HL-60 (cell line): ENCODE measurements at regions not wholly inside any gene's neighbourhood (a gene's known extent, or its start where the extent isn't known, plus 50 kb on each side); places are given as distances from the start of the nearest gene placed in this dataset.

Experiments
- DNase-seq, 2 experiments: peaks; one replicate each; pipeline ENCODE4 v3.0.0-alpha.2; 2010 to 2020; ENCODE audit warnings: low read depth in 1 of 2, low spot score in 1 of 2
- H3K27ac ChIP-seq: fragments of 250-450 bp; sonication (Bioruptor Pico); replicated peaks from 2 replicates; pipeline ENCODE4 v1.5.1; 2020; ENCODE audit warnings: mild to moderate bottlenecking, moderate library complexity
- H3K27me3 ChIP-seq: fragments of 250-450 bp; sonication (Bioruptor Pico); 2 replicates; pipeline ENCODE4 v1.5.1; 2021; ENCODE audit warnings: mild to moderate bottlenecking, moderate library complexity; ENCODE audit not compliant: insufficient read depth, poor library complexity, severe bottlenecking
- H3K4me3 ChIP-seq: replicated peaks from 2 replicates; pipeline ENCODE4 v1.5.1; 2011; ENCODE audit warnings: mild to moderate bottlenecking, control low read depth, low read length; ENCODE audit not compliant: insufficient read depth
- GABPA ChIP-seq: IDR thresholded peaks from 2 replicates; pipeline ENCODE4 v1.6.1; 2012; ENCODE audit warnings: low read depth
- POLR2AphosphoS5 ChIP-seq: IDR thresholded peaks from 2 replicates; pipeline ENCODE4 v1.6.1; 2012; ENCODE audit warnings: low read depth
- SPI1 ChIP-seq: IDR thresholded peaks from 2 replicates; pipeline ENCODE4 v1.6.1; 2012; ENCODE audit warnings: low read depth, mild to moderate bottlenecking, borderline replicate concordance
- TF ChIP-seq, protein P1 (sequence below): IDR thresholded peaks from 2 replicates; pipeline ENCODE4 v1.6.1; 2012; ENCODE audit warnings: low read depth; ENCODE audit not compliant: insufficient replicate concordance
- TF ChIP-seq, protein P2 (sequence below): IDR thresholded peaks from one replicate; pipeline ENCODE4 v1.5.1; 2011; ENCODE audit warnings: low read length, control low read depth, inconsistent platforms; ENCODE audit not compliant: insufficient read depth

DNA sequence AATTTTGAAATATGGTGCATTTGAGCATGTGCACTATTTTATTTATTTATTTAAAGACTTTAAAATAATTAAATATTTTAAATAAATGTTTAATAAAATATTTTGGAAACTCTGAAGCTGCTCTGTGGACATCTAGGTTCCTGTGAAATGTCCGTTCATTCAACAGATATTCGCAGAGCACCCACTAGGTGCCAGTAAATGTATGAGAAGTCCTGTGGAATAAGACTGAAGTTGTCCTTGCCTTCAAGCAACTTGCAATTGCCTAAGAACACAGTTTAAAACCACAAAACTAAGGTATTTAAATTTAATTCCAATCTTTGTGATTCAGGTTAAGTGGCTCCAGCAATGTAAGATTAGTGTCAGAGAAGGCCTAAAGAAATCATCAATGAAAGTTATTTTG is 306.7 kb downstream of the GBA3 start:
- no peaks in the 10 kb centered on the region for H3K27me3 ChIP-seq
- no peak overlapping the region for H3K4me3 ChIP-seq
- no peak for DNase-seq
- no peak overlapping the region for H3K27ac ChIP-seq
- TF ChIP-seq SPI1 (no peak), GABPA (no peak), POLR2AphosphoS5 (no peak)
- TF ChIP-seq, protein P1, sequence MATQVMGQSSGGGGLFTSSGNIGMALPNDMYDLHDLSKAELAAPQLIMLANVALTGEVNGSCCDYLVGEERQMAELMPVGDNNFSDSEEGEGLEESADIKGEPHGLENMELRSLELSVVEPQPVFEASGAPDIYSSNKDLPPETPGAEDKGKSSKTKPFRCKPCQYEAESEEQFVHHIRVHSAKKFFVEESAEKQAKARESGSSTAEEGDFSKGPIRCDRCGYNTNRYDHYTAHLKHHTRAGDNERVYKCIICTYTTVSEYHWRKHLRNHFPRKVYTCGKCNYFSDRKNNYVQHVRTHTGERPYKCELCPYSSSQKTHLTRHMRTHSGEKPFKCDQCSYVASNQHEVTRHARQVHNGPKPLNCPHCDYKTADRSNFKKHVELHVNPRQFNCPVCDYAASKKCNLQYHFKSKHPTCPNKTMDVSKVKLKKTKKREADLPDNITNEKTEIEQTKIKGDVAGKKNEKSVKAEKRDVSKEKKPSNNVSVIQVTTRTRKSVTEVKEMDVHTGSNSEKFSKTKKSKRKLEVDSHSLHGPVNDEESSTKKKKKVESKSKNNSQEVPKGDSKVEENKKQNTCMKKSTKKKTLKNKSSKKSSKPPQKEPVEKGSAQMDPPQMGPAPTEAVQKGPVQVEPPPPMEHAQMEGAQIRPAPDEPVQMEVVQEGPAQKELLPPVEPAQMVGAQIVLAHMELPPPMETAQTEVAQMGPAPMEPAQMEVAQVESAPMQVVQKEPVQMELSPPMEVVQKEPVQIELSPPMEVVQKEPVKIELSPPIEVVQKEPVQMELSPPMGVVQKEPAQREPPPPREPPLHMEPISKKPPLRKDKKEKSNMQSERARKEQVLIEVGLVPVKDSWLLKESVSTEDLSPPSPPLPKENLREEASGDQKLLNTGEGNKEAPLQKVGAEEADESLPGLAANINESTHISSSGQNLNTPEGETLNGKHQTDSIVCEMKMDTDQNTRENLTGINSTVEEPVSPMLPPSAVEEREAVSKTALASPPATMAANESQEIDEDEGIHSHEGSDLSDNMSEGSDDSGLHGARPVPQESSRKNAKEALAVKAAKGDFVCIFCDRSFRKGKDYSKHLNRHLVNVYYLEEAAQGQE: no peak
- TF ChIP-seq, protein P2, sequence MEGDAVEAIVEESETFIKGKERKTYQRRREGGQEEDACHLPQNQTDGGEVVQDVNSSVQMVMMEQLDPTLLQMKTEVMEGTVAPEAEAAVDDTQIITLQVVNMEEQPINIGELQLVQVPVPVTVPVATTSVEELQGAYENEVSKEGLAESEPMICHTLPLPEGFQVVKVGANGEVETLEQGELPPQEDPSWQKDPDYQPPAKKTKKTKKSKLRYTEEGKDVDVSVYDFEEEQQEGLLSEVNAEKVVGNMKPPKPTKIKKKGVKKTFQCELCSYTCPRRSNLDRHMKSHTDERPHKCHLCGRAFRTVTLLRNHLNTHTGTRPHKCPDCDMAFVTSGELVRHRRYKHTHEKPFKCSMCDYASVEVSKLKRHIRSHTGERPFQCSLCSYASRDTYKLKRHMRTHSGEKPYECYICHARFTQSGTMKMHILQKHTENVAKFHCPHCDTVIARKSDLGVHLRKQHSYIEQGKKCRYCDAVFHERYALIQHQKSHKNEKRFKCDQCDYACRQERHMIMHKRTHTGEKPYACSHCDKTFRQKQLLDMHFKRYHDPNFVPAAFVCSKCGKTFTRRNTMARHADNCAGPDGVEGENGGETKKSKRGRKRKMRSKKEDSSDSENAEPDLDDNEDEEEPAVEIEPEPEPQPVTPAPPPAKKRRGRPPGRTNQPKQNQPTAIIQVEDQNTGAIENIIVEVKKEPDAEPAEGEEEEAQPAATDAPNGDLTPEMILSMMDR: no peak

DNA sequence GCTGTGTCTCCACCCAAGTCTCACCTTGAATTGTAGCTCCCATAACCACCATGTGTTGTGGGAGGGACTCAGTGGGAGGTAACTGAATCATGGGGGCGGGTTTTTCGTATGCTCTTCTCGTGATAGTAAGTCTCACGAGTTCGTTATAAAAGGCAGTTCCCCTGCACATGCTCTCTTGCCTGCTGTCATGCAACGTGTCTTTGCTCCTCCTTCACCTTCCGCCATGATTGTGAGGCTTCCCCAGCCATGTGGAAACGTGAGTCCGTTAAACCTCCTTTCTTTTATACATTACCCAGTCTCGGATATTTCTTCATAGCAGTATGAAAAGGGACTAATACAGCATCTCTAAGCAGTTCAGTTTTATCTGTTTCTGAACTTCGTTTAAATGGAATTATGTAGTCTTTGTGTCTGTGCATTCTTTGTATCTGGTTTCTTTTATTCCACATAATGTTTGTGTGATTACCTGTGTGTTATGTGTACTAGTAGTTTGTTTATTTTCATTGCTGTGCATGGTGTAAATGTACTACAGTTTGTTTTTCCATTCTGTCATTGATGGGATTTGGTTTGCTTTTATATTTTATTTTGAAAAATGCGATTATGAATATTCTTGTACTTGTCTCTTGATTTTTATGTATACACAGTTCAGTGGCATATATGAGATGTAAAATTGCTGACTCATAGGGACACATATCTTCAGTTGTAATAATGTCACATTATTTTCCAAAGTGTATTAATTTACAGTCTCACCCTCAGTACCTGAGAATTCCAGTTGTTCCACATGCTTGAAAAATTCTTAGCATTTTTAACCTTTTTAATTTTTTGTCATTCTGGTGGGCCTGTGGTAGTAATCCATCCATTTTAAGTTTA is 304.9 kb downstream of the GBA3 start:
- Histone ChIP-seq H3K27me3 (no peaks in the 10 kb centered on the region), H3K4me3 (no peak overlapping the region), H3K27ac (no peak overlapping the region)
- TF ChIP-seq, protein P2: no peak
- TF ChIP-seq, protein P1: no peak
- TF ChIP-seq GABPA: no peak
- DNase-seq: no peak

DNA sequence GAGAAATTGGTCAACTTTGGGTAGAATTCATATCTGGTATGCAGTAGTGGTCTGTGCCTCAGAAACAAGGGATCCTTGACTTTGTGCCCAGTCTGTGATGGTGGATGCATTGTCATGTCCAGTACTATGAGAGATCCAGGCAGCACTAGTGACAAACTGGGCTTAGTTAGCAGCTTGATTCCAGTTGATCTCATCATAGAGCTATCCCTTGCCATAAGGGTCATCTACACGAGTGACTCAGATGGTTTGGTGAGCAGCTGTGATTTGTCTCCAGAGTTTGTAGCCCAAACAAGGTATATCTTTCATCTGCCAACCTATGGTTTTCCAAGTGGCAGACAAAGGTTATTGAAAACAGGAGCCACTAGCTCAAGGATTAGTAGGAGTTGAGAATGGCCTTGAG is 298.8 kb downstream of the GBA3 start:
- Histone ChIP-seq H3K4me3 (no peak overlapping the region), H3K27me3 (no peaks in the 10 kb centered on the region)
- TF ChIP-seq GABPA (no peak), POLR2AphosphoS5 (no peak), SPI1 (no peak)
- TF ChIP-seq, protein P2: no peak
- TF ChIP-seq, protein P1: no peak

More for the DNA sequence above, 298.8 kb downstream of the GBA3 start:
- H3K27ac ChIP-seq: no peak overlapping the region
- DNase-seq: no peak
